Psoas muscle (tissue), 7 donors: ENCODE measurements at regions not wholly inside any gene's neighbourhood (a gene's known extent, or its start where the extent isn't known, plus 50 kb on each side); places are given as distances from the start of the nearest gene placed in this dataset.

Experiments used
- ATAC-seq, 4 donors: fragments of 200-7000 bp; cut with Tn5 transposase; one replicate each; pipeline ENCODE4 v1.9.1; 2020; ENCODE audit warnings: moderate library complexity in 3 of 4, mild to moderate bottlenecking in 2 of 4
- DNase-seq, 2 donors: peaks; one replicate each; pipeline ENCODE4 v3.0.0-alpha.2; 2020
- H3K27ac ChIP-seq: fragments of 200-600 bp; one replicate; pipeline ENCODE4 v1.8.0; 2022
- H3K27me3 ChIP-seq, 3 donors: fragments of 200-600 bp in 1 of 3; one replicate each; pipeline versions ENCODE4 v1.6.1 to v1.8.0; 2013 to 2022; ENCODE audit warnings: low read length in 2 of 3, mild to moderate bottlenecking in 2 of 3, moderate library complexity in 1 of 3; ENCODE audit not compliant: insufficient read depth in 3 of 3
- H3K36me3 ChIP-seq, 2 donors: fragments of 200-600 bp in 1 of 2; one replicate each; pipeline versions ENCODE4 v1.6.1 to v1.8.0; 2013 to 2022; ENCODE audit warnings: low read depth in 1 of 2, mild to moderate bottlenecking in 1 of 2, moderate library complexity in 1 of 2; ENCODE audit not compliant: insufficient read depth in 1 of 2
- H3K4me1 ChIP-seq: fragments of 200-600 bp; one replicate; pipeline ENCODE4 v1.8.0; 2022
- H3K4me3 ChIP-seq: fragments of 200-600 bp; one replicate; pipeline ENCODE4 v1.8.0; 2022; ENCODE audit warnings: mild to moderate bottlenecking
- H3K9me3 ChIP-seq: fragments of 200-600 bp; one replicate; pipeline ENCODE4 v1.8.0; 2022
- WGBS, 3 donors: extraction: QIAGEN DNeasy Blood & Tissue Kit; methylation state at CpG; one replicate each; pipeline versions ENCODE4 v1.1.6 to v1.1.7; 2013; 5-methylcytosine and 5-hydroxymethylcytosine counted together
- intact Hi-C, 2 donors: fragments of 100-400 bp; cut with DNase I; formaldehyde crosslinking; loops; one replicate each; pipeline versions ENCODE4 v1.11.0 to v1.14.2; 2022
- TF ChIP-seq, protein P1 (sequence below): fragments of 200-600 bp; IDR thresholded peaks from one replicate; pipeline ENCODE4 v1.8.0; 2022; ENCODE audit warnings: antibody characterized with exemption
- donor health status: healthy with polysubstance abuse.
- donor health status: DM: no; HTN: no; CAD: no; lungs with moderate emphysema.
- donor health status: Bipolar disorder and iron deficiency.
- donor health status: healthy.
- donor health status: DM: yes; HTN: yes; CAD: no.
- donor health status: DM: no; HTN: no; CAD: no.
- donor health status: DM: yes; HTN: yes; CAD: no.

DNA sequence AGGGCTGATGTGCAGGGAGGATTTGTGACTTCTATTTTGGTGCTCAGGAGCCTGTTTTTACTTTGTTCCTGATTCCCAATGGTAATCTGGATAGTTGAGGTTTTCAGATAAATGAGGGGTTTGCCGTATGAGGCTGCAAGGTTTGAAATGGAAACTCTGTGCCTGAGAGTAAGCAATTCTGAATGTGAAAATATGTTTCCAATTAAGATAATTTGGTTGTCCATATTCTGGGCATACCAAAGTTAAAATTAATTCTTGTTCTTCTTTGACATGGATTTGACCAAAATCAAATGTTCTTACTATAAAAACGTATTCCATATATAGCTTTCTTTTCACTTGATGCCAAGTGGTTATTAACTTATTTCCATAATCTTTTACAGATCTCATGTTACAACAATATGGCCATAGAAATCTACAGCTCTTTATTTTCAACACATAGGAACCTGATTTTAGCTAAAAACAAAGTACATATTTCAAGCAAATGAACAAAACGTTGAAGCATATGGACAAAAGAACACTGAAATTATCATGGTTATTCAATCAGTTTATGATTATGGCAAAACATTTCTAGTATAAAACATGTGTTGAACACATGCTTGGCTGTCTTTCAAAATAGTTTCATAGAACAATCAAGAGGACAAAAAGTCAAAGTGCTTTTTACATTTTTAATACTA lies 63.4 kb upstream of the ARHGAP28 start:
- DNase-seq, result no peak
- Histone ChIP-seq H3K27me3 (no peaks in the 10 kb centered on the region), H3K36me3 (no peaks in the 10 kb centered on the region), H3K9me3 (no peaks in the 10 kb centered on the region), H3K4me1 (no peaks in the 10 kb centered on the region), H3K27ac (no peak overlapping the region), H3K4me3 (no peak overlapping the region)
- intact Hi-C loops, result loop anchor here in 1 of 2 donors (10.0 kb wide), 1 partner anchor 101 kb away; no protein-coding TSS in a partner anchor
- no peak for ATAC-seq
- TF ChIP-seq, protein P1, sequence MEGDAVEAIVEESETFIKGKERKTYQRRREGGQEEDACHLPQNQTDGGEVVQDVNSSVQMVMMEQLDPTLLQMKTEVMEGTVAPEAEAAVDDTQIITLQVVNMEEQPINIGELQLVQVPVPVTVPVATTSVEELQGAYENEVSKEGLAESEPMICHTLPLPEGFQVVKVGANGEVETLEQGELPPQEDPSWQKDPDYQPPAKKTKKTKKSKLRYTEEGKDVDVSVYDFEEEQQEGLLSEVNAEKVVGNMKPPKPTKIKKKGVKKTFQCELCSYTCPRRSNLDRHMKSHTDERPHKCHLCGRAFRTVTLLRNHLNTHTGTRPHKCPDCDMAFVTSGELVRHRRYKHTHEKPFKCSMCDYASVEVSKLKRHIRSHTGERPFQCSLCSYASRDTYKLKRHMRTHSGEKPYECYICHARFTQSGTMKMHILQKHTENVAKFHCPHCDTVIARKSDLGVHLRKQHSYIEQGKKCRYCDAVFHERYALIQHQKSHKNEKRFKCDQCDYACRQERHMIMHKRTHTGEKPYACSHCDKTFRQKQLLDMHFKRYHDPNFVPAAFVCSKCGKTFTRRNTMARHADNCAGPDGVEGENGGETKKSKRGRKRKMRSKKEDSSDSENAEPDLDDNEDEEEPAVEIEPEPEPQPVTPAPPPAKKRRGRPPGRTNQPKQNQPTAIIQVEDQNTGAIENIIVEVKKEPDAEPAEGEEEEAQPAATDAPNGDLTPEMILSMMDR, result no peak
- 35 to 57% (median 52%) methylated on average over 3 of the region's 3 CpGs for WGBS, 3 donors

- H3K36me3 ChIP-seq, result no peaks in the 10 kb centered on the region
- H3K27ac ChIP-seq, result no peak overlapping the region
- H3K4me1 ChIP-seq, result no peaks in the 10 kb centered on the region
- H3K9me3 ChIP-seq, result no peaks in the 10 kb centered on the region
- 94 to 100% (median 97%) methylated on average over 1 of the region's 1 CpG for WGBS, 3 donors
- no peaks in the 10 kb centered on the region for H3K27me3 ChIP-seq
- intact Hi-C loops, result loop anchor here in 1 of 2 donors (10.0 kb wide), 1 partner anchor 104 kb away; no protein-coding TSS in a partner anchor
- no peak overlapping the region for H3K4me3 ChIP-seq
- ATAC-seq, result no peak
- DNase-seq, result no peak
- TF ChIP-seq, protein P1, result no peak
Observed at GRCh38 chr18:6668836-6669235, 60.7 kb upstream of the ARHGAP28 start.

DNA sequence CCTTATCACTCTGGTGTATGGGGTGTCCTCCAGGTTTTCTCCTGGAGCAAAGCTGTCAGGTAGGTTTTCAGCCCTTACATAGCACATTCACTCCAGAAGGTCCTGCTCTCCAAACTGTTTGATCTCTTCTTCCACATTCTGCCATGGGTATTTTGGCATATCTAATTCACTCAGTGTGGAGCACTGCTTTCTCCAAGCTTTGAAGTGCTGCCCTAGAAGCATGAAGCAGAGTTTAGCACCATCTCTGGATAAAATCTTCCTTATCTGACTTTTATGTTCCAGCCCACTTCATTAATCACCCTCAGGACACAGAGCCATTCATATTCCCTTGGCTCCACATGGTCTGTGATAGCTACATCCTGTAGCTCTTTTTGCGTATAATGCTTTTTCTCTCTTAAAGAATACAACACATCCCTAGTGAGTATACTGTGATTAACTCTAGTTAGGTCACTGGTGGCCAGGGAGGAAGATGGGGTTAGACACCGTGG lies 56.7 kb upstream of the ARHGAP28 start:
- ATAC-seq, result no peak
- H3K4me1 ChIP-seq, result no peaks in the 10 kb centered on the region
- WGBS, 3 donors, result 75 to 84% (median 84%) methylated on average over 2 of the region's 2 CpGs

GRCh38 chr18:6677086-6677485 lies 52.4 kb upstream of the ARHGAP28 start:
- DNase-seq (no peak), ATAC-seq (no peak)
- no peak overlapping the region for H3K4me3 ChIP-seq
- H3K27me3 ChIP-seq, result no peaks in the 10 kb centered on the region
- no peaks in the 10 kb centered on the region for H3K9me3 ChIP-seq
- TF ChIP-seq, protein P1, result no peak
- WGBS, 3 donors, result 93 to 97% (median 96%) methylated on average over 2 of the region's 2 CpGs
- H3K4me1 ChIP-seq, result no peaks in the 10 kb centered on the region
- H3K27ac ChIP-seq, result no peak overlapping the region
- H3K36me3 ChIP-seq, result no peaks in the 10 kb centered on the region
- intact Hi-C loops, result no loop called here

More for the DNA sequence above, 56.7 kb upstream of the ARHGAP28 start:
- DNase-seq, result no peak
- no peak overlapping the region for H3K27ac ChIP-seq
- no peaks in the 10 kb centered on the region for H3K27me3 ChIP-seq
- intact Hi-C loops, result no loop called here
- H3K4me3 ChIP-seq, result no peak overlapping the region
- TF ChIP-seq, protein P1, result no peak
- no peaks in the 10 kb centered on the region for H3K36me3 ChIP-seq
- H3K9me3 ChIP-seq, result no peaks in the 10 kb centered on the region
